ENCODE measurements at regions not wholly inside any gene's neighbourhood (a gene's known extent, or its start where the extent isn't known, plus 50 kb on each side); places are given as distances from the start of the nearest gene placed in this dataset.

DNA sequence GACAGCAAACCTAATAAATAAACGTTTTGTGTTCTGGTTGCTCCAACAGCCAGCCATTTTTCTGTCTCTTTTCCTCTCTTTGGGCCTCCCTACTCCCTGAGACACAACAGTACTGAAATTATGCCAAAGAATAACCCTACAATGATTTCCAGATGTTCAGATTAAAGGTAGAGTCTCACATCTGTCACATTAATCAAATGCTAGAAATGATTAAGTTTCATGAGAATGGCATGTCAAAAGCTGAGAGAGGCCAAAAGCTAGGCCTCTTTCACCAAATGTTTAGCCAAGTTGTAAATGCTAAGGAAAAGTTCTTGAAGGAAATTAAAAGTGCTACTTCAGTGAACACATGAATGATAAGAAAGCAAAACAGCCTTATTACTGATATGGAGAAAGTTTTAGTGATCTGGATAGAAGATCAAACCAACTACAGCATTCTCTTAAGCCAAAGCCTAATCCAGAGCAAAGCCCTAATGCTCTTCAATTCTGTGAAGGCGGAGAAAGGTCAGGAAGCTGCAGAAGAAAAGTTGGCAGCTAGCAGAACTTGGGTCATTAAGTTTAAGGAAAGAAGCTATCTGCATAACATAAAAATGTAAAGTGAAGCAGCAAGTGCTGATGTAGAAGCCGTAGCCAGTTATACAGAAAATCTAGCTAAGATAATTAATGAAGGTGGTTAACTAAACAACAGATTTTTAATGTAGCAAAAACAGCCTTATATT, 182.1 kb upstream of the NUDT6 start:
- FAIRE-seq: no peak

DNA sequence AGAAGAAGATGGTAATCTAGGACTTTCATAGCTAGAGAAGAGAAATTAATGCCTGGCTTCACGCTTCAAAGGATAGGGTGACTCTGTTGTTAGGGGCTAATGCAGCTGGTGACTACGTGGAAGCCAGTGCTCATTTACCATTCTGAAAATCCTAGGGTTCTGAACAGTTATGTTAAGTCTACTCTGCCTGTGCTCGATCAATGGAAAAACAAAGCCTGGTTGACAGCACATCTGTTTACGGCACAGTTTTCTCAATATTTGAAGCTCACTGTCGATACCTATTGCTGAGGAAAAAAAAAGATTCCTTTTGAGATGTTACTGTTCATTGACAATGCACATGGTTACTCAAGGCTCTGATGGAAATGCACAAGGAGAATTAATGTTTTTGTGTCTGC, 182.6 kb upstream of the NUDT6 start:
- FAIRE-seq: no peak

DNA sequence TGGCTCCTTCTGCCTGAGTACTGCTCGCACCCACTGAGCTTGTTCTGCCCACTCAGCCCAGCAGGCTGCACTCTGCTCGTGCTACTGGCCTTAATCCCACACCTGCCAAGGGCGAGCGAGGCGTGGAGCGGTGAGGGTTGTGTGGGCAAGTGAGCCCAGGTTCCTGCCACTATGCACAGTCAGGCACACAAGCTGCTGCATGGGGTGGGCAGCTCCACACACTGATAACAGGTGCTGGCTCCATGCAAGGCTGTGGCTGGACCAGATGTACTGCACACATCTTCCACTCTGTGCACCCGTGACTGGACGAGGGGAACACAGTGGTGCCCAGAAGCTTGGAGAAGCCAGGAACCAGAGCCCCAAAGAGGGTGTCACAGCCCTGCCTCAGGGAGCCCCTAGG, 184.3 kb upstream of the NUDT6 start:
- no peak for FAIRE-seq

DNA sequence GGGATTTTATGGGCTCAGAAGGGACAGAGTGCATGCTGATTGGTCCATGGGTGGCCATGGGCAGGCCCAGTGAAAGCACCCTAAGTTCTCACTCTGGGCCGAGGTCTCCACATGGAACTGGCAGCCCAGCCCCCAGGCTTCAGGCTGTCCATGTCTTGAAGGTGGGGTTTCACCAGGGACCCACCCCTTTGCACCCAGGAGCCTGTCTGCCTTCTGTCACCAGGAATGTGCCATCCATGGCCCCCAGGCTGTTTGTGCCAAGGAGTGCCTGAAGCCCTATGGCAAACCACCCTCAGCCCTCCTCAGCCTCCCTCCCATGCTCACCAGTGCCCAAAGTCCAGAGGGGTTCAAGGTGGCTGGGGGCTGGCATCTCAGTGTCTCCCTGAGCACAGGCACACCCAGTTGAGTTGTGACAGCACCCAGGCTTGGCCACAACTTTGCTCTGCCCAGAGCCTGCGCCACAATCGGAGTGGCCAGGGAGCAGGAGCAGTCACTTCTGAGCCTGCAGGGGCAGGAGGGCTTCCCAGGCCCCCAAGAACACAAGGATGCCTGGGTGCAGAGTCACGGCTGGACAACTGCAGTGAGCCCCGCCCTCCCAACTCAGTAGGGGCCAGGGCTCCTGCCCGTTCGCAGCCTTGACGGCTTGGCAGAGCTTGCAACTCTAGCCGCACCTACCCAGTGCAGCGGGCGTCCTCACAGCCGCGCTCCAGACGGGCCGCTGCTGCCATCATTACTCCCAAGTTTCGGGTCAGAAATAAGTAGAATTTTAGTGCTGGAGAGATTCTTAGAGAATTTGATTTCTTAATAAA, 185.3 kb upstream of the NUDT6 start:
- FAIRE-seq: no peak

DNA sequence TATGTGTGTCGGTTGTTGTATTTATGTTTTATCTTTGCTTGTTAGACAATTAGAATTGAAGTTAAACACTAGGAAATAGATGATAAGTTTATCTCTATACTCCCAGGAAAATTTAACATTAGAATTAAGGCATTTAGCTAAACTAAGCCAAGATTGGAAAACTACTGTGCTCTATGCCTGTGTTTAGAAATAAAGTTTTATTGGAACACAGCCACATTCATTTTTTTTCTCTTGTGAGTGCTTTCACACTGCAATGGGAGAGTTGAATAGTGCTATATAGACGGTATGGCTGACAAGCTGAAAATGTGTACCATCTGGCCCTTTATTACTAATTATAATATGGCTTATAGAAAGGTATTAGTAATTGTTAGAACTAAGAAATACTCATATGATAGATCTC, 186.7 kb upstream of the NUDT6 start:
- no peak for FAIRE-seq

DNA sequence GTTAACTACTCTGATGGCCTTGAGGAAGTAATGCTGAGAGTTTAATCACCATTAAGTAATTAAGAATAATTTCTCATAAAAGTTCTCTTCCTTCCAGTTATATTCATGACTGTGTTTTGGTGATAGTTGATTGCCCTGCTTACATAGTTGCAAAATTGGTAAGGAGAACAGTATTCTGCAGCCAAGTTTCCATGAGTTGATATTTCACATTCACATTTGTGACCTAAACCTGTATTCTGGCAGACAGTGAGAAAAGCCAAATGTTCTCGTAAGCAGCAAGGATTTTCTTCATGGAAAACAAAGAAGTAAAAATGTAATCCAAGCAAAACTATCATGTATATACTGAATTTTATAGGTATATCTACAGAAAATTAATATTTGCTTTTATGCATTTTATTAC, 187.8 kb upstream of the NUDT6 start:
- no peak for FAIRE-seq

DNA sequence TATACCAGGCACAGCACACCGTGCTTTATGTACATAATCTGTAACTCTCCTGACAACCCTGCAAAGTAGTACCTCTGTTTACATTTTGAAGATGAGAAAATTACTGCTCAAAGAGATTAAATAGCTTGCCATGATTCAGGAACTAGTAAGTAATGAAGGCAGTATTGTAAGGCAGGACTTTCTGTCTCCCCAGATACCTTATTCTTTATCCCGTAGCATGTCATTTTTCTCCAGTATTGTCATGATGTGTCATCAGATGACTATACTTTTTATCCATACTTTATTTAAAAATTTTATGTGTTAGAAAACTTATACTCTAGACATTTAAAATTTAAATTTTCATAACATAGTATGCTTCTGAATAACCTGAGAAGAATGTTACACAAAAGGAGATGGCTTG, 188.3 kb upstream of the NUDT6 start:
- FAIRE-seq: no peak

DNA sequence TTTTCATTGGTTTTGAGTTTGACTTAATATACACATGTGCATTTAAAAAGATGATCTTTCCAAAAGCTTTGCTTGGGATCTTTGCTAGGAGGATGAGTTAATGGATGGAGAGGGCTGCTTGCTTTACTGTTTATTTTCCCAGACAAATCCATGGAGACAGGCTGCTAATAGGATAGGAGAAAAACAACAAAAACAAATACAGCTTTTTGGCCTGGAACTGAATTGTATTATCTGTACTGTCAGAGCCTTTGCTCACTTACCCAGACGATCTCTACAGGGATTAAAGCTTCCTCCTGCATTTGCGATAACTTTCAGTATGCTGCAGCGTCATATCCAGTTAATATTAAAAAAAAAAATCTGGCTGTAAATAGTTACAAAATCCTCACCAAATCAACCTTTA, 190.8 kb upstream of the NUDT6 start:
- FAIRE-seq: no peak

DNA sequence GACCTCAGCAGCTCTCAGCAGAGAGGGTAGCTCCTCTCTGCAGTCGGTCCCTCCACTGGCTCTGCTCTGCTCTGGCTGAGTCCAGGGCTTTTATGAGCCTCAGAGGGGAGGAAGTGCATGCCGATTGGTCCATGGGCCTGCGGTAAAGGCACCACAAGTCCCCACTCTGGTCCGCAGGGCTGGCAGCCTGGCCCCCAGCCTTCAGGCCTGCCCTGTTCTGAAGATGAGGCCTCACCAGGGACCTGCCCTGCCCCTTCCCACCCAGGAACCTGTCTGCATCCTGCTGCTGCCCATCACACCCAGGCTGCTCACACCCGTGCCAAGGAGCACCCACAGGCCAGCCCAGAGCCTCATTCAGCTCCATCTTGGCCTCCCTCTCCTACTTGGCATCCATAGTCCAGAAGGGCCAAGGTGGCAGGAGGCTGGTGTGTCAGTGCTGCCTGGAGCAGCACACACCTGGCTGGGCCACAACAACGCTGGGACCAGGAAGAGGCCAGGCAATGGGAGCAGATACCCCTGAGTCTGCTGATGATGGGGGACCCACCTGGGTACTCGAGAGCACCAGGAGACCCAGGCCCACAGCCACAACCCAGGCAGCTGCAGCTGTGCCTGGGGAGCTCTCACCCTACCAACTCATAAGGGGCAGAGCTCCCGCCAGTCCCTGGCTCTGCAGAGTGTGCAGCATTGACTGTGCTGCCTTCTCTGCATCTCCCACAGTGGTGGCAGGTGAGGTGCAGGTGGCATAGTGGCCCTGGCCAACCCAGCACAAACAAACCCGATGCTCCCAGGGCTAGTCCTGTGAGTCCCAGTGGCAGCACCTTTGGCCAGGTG, 191.9 kb upstream of the NUDT6 start:
- FAIRE-seq: no peak

DNA sequence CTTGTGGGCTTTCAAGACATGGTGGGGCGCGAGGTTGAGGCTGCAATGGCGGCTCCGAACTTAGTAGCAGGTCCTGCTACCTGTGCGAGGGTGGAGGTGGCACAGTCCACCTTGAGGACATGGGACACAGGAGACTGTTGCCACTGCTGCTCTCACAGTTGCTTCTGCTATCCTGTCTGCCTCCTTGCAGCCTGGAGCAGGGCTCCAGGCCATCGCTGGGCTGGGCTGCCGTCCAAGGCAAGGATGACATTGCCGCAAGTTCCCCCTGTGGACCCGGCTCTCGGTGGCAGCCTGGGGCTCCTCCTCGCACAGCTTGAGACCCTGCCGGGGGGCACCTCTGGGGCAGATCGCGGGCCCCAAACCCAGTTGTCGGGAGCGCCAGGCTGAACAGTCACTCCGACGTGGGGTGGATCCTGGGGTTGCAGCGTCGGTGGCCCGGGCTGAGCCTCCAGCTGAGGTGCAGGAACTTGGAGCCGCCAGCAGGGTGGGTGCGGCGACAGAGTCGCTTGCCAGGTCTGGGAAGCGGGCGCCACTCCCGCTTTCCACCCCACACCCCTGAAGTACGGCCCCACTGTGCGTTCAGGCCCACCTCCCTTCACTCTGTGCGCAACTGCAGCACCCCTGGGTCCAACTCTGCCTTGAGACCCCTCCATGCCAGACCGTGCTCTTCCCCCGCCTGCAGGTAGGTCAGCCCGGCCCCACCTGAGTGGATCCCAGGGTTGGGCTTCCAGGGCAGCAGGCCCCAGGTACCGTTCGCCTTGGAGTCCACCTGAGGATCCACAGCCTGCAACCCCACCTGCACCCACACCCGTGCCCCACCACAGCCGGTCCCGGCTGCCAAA, 192.7 kb upstream of the NUDT6 start:
- FAIRE-seq: no peak

DNA sequence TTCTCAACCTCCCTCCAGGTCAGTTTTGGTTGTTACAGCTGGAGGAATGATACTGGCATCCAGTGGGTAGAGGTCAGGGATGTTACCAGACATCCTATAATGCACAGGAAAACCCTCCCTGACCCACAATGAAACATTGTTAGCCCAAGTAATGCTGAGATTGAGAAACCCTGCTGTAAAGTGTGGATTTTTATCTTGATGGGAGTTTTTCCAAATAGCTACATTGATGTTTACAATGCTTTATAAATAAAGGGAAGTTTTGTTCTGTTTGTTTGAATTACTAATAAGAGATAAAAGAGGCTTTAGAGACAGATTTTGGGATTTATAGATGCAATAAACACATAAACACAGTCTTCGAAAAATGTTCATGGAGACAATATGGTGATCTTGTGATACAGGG, 194.0 kb upstream of the NUDT6 start:
- no peak for FAIRE-seq

DNA sequence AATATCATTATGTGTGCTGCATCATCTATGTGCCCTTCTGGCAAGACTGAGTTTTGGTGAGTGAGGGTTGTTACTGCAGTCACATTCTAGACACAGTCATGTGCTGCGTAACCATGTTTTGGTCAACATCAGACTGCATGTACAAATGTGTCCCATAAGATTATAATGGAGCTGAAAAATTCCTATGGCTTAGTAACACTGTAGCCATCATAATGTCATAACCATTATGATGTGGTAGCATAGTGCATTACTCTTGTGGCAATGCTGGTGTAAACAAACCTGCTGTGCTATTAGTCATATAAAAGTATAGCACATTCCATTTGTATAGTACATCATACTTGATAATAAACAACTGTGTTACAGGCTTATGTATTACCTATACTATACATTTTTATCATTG, 198.1 kb upstream of the NUDT6 start:
- no peak for FAIRE-seq

DNA sequence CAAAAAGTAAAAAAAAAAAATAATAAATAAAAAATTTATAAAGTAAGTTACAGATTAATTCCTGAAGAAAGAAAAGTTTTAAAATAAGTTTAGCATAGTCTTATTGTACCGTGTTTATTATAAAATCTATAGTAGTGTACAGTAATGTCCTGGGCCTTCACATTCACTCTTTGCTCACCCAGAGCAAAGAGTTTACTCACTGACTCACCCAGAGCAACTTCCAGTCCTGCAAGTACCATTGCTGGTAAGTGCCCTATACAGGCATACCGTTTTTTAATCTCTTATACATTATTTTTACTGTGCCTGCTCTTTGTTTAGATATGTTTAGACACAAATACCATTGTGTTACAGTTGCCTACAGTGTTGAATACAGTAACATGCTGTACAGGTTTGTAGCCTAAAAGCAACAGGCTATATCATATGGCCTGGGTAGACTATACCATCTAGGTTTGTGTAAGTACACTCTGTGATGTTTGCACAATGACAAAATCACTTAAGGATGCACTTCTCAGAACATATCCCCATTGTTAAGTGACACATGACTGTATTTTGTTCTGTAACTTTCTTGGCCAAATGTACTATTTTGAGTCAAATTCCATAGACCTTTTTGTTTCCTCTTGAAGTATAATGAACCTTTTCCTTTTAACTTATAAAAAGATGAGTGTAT, 199.0 kb upstream of the NUDT6 start:
- no peak for FAIRE-seq

DNA sequence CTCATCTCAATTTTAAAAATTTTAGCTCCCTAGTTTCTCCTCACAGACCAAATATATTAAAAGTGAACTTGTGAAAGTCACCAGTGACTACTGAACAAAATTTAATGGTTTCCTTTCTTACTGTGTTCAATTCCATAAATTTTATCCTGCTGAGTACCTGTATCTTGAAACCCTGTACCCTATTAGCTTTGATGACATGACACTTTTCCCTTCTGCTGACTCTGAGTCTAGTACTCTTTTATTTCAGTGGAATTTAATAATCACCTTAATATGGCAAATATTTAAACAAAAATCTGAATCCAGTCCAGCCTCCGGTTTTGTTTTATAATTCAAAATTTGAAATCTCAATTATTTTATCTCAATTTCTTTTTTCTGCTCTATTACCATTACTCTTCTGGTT, 203.1 kb upstream of the NUDT6 start:
- FAIRE-seq: no peak

DNA sequence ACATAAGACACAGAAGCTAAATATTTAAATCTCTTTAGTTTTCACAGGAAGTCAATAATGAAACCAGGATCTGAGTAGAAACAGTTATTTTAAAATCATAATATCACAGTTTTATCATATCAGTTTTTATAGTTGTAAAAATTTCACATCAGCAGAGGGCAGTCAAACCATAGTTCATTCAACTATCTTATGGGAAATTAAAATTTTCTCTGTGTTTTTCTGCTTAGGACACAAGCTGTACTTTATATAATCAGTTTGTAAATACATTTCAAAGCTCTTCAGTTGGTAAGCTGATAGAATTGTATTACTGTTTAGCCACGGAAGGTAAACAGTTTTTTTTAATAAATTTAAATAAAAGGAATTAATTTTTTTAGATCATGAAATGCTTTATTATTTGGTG, 204.8 kb upstream of the NUDT6 start:
- FAIRE-seq: no peak

DNA sequence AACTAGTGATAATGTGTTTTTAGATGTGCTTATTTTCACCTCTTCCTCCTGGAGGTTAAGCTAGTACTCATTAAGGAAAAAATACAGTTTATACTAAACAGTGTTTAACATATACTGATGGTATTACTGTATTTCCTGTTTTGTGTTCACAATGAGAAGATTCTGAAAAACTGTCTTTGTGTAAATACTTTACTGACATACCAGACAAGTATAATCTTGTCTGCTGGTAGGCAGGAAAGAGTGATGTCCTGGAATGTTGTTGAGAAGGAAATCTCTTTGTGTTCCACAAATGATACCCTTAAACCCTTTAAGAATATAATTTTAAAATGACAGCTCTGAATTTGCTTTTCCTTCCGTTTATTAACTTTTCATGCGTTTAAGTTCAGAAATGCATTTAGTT, 205.5 kb upstream of the NUDT6 start:
- FAIRE-seq: no peak

DNA sequence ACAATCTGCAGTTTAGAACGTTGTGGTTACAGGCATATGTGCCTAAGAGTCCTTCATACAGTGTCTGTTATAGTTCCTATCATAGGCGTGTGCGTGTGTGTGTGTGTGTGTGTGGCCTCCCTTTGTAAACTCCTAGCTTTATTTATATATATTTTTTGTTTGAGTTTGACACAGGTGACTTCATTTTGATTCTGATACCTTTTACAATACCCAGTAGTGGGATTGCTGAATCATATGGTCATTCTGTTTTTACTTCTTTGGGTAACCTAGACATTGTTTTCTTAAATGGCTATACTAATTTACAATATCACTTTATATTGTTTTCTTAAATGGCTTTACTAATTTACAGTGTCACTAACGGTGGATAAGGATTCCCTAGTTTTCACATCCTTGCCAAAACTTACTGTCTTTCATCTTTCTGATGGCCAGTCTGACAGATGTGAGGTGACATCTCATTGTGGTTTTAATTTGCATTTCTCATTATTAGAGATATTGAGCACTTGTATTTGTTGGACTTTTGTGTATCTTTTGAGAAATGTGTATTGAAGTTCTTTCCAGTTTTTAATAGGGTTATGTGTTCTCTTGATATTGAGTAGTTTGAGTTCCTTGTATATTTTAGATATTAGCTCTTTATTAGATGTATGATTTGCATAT, 211.1 kb upstream of the NUDT6 start:
- FAIRE-seq: no peak

DNA sequence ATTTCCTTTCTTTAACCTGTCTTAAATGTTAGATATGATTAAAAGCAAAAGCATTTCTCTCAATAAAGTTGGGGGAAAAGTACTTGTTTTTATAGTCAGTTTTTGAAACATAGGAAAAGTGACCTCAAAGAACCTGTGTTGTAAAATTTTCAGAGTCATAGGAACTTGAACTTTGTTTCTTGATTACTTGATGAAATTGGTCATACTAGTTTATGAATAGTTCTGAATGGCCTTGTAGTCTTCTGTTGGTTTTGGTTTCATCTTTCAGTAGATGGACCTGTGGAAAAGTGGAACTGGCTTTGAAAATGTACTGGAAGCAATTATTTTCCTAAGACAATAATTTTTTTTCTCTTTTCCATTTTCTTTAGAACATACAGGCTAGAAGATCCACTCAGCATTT, 222.2 kb upstream of the NUDT6 start:
- peak; percentile 60 for FAIRE-seq

DNA sequence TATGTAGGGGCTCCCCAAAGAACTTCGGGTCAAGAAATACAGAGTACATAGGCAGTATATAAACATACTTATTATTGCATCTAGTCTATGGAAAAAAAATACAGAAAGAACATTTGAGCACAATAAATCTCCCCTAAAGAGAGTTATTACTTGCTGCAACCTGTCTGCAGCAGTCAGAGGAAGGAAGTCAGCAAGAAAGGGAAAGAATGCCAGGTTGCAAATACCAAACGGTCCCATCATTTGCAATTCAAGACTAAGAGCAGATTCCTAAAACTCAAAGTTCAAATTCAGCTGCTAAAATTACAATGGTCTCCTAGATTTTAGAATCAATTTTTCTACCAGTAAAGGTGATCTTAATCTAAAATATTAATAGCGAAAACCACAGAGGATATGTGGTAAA, 236.2 kb upstream of the NUDT6 start:
- no peak for FAIRE-seq

DNA sequence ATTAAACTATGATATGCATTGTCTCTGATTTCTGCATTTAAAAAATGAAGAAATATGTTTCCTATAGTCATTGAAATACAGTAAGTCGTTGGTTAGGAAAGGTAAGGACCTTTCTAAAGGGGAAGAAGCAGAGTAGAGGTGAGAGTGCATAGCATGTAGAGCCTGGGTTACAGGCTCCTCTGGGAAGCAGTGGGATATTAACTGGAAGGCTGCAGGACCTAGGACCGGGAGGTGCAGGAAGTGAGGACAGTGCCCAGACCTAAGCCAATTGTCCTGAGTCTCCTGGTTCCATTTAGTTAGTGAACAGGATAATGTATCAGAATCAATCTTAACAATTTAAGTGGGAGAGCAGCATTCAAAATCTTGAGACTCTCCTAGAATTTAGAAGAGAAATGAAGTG, 237.1 kb upstream of the NUDT6 start:
- FAIRE-seq: no peak

DNA sequence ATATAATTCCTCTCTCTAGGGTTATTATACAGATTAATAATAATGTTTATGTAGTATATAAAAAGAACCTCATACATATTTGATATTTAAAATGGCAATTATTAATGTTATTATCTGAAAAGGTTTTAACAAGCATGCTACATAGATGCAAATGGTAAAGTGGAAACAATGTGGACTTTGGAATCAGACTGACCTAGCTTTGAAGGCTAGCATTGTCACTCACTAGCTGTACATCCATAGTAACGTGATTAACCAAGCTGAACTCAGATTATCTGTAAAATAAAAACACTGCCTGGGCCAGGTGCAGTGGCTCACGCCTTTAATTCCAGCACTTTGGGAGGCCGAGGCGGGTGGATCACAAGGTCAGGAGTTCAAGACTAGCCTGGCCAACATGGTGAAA, 233.7 kb upstream of the SPRY1 start:
- no peak for FAIRE-seq

DNA sequence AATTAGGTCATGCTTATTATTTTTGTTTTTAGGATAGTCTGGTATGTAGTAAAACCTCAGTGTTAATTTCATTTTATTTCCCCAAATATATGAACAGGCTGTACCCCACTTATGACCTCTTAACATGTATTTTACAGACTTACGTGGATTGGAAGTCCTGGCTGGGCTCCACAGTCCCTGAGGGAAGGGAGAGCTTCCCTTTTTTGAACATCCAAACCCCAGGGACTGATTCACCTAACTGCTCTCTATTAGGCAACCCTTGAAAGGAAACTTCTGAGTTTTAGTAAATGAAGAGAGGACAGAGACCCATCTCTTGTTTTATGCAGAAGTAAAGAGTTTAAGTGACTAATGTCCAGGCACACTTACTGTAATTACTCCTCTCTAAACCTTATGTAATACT, 233.1 kb upstream of the SPRY1 start:
- no peak for FAIRE-seq
